Medulla oblongata (tissue), 1 donor: ENCODE measurements at regions not wholly inside any gene's neighbourhood (a gene's known extent, or its start where the extent isn't known, plus 50 kb on each side); places are given as distances from the start of the nearest gene placed in this dataset.

ENCODE experiments used
- DNase-seq: peaks from one replicate; pipeline ENCODE4 v3.0.0-alpha.2; 2015; ENCODE audit errors: extremely low spot score

GRCh38 chr1:14440166-14440565 is 158.3 kb upstream of the KAZN start:
- DNase-seq: no peak

GRCh38 chr1:14440731-14441130 is 157.8 kb upstream of the KAZN start:
- no peak for DNase-seq

DNA sequence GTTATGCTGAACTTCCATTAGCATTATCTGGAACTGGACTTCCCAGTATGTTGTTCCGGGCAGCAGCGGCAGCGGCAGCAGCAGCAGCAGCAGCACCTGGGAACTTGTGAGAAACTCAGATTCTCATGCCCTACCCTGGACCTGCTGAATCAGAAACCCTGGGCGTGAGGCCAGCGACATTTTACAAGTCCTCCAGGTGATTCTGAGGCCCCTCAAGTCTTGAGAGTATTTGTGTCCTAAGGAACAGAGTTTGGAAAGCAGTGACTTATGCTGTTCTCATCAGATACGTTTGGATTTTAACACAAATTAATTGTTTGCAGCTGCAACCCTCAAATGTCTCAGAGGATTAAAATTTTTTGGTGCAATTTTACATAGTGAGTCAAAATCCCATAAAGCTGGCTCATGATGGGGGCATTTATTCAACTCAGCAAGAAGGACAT is 157.2 kb upstream of the KAZN start:
- DNase-seq: no peak

DNA sequence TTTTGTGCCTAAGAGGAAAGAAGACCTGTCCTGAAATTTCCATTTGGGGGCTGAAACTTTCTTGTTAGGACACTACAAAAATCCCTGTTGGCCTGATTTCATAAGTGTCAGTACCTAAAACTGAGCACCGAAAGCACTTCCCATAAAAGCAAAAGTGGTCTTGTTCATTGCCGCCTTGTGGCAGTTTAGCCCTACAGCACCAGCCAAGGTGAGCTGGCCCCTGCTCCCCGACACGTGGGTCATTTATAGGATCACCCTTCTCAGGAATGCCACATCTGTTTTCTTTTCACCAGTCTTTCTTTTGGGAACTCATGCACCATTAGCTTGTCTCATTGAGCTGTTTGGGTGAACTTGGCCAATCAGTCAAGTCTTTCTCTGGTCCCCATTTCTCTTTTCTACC is 155.8 kb upstream of the KAZN start:
- DNase-seq: no peak

DNA sequence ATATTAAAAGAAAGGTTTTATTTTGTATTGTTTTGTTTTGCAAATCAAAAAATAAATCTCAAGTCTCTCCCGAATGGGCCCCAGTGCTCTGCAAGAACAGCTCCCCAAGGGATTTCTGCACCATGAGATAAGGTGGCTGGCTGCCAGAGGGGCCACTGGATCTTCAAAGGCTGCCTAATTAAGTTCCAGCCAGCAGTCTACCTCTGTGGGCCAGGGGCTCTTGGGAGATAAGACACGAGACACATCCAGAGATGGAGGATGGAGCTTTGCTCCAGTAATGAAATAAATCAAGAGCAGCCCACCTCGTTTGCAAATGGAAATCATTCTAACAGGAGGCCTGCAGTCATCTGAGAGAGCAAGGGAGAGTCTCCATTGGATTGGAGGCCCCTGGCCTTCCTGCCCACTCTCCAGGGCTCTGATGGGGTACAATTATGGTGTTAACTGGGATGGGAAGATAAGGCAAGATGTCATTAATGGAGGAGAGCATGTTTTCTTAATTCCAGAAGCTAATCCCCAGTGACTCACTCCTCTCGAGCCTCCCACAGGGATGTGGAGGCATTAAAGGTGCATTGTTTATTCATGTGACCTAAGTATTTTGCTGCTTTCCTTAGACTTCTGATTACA is 155.2 kb upstream of the KAZN start:
- DNase-seq: no peak

GRCh38 chr1:14451217-14451616 is 147.3 kb upstream of the KAZN start:
- DNase-seq: no peak

- DNase-seq: no peak
These were observed 145.9 kb upstream of the KAZN start for GRCh38 chr1:14452551-14452950.

DNA sequence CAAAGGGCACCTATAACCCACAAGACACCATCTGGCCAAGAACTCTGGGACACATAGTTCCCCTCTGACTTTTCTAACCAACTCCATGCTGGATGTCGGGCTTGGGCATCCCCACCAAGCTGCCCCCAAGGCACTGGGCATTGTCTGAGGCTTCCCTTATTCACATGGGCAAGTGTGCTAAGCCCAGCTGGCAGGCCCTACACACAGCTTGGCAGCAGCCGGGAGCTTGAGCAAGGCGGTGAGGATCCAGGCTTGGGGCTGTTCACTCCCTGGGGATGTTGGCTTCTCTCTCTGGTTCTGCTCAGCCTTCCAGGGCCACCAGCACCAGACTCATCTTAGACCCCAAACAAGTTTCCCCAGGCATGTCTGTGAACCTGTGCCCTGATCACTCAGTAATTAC is 138.3 kb upstream of the KAZN start:
- DNase-seq: peak; percentile 30

DNA sequence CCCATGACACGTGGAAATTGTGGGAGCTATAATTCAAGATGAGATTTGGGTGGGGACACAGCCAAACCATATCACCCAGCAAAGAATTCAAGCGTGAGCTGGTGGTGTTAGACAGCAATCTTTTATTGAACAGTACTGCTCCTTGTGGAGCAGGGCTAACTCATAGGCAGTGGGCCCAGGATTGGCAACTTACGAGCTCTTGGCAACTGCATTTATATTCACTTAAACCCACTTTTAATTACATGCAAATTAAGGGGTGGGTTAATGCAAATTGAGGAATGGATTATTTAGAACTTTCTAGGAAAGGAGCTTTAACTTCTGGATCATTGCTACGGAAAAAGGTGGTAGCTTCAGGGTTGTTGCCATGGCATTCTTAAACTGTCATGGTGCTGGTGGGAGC is 135.6 kb upstream of the KAZN start:
- no peak for DNase-seq

GRCh38 chr1:14466006-14466405 is 132.5 kb upstream of the KAZN start:
- DNase-seq: no peak

DNA sequence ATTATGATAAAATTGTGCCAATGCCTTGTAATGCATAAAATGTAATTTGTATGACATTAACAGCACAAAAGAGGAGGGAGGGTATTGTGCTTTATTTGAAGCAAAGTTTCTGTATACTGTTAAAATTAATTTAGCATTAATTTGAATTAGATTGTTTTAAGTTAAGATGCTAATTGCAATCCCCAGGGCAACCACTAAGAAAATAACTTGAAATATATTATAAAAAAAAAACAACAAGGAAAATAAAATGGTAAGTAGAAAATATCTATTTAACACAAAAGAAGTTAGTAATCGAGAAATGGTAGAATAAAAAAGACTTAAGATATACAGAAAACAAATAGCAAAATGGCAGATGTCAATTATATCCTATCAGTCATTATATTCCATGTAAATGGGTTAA is 131.4 kb upstream of the KAZN start:
- DNase-seq: no peak

DNA sequence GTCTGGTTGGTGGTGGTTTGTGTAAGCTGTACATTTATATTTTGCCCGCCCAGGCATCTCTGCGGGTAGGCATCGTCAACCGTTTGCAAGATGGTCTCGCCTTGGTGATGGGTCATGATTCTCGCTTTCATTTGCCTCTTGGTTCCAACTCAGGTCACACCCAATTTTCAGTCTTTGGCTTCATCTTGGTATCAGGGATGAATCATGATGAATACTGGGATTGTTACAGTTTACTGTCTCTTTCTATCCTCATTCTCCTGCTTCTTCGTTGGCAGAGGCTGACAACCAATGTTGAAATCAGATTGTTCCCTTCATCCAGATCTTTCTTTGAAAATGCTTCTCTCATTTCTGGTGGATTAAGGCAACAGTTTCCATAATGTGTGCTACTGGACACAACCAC is 129.7 kb upstream of the KAZN start:
- DNase-seq: no peak

- no peak for DNase-seq
These were observed 127.7 kb upstream of the KAZN start for GRCh38 chr1:14470802-14471201.

GRCh38 chr1:14474856-14475255 is 123.6 kb upstream of the KAZN start:
- no peak for DNase-seq

GRCh38 chr1:14476170-14476955 is 122.1 kb upstream of the KAZN start:
- DNase-seq: no peak

- DNase-seq: no peak
These were observed 120.4 kb upstream of the KAZN start for GRCh38 chr1:14478120-14478519.

- DNase-seq: no peak
These were observed 118.6 kb upstream of the KAZN start for GRCh38 chr1:14479865-14480264.

- no peak for DNase-seq
These were observed 115.6 kb upstream of the KAZN start for GRCh38 chr1:14482784-14483450.

- DNase-seq: no peak
These were observed 113.2 kb upstream of the KAZN start for GRCh38 chr1:14485285-14485684.

GRCh38 chr1:14486401-14487201 is 111.9 kb upstream of the KAZN start:
- no peak for DNase-seq

DNA sequence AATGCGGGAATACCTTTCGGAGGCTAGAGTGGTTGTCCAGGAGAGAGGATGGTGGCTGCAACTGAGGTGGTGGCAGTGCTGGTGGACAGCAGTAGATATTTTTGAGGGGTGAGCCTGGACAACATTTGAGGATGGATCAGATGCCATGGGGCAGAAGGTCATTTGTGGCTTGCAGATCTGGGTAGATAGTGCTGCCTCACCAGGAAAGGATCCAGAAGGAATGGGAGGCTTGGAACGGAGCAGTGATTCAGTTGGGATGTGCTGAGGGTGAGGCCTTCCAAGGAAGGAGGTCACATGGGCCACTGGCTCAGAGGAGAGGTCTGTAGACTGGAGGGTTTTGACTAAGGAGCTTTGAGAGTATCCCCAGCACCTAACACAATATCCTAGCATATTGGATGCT is 110.8 kb upstream of the KAZN start:
- DNase-seq: no peak

- no peak for DNase-seq
These were observed 103.6 kb upstream of the KAZN start for GRCh38 chr1:14494911-14495310.
